ENCODE measurements at regions not wholly inside any gene's neighbourhood (a gene's known extent, or its start where the extent isn't known, plus 50 kb on each side); places are given as distances from the start of the nearest gene placed in this dataset.
A peak's percentile ranks its signal among the peaks of the same experiment; 100 is the strongest.

GRCh38 chr1:9425859-9426258 is 113.4 kb upstream of the SLC25A33 start:
- H3K4me3 ChIP-seq (replicated peaks; ENCODE audit: low read depth, low read length), result no peak overlapping the region

GRCh38 chr1:9426291-9426711 is 113.0 kb upstream of the SLC25A33 start:
- DNase-seq (ENCODE audit: low read depth), result no peak
- no peak for TF ChIP-seq CTCF (IDR thresholded peaks at IDR 0.05; ENCODE audit: low read length, missing control alignments)
- no peak overlapping the region for H3K4me3 ChIP-seq (replicated peaks; ENCODE audit: low read depth, low read length)

More at GRCh38 chr1:9425859-9426258, 113.4 kb upstream of the SLC25A33 start:
- DNase-seq (ENCODE audit: low read depth), result no peak
- no peak for TF ChIP-seq CTCF (IDR thresholded peaks at IDR 0.05; ENCODE audit: low read length, missing control alignments)

GRCh38 chr1:9427388-9427787 is 111.9 kb upstream of the SLC25A33 start:
- no peak for DNase-seq (ENCODE audit: low read depth)
- no peak for TF ChIP-seq CTCF (IDR thresholded peaks at IDR 0.05; ENCODE audit: low read length, missing control alignments)
- no peak overlapping the region for H3K4me3 ChIP-seq (replicated peaks; ENCODE audit: low read depth, low read length)

- TF ChIP-seq CTCF (IDR thresholded peaks at IDR 0.05; ENCODE audit: low read length, missing control alignments), result peak; percentile 3
- peak overlapping the region; percentile 69 for H3K4me3 ChIP-seq (replicated peaks; ENCODE audit: low read depth, low read length)
- peak; percentile 99 for DNase-seq (ENCODE audit: low read depth)
These were observed 110.5 kb upstream of the SLC25A33 start for GRCh38 chr1:9428601-9429341.

GRCh38 chr1:9429342-9429711 is 109.9 kb upstream of the SLC25A33 start:
- no peak for DNase-seq (ENCODE audit: low read depth)
- H3K4me3 ChIP-seq (replicated peaks; ENCODE audit: low read depth, low read length), result peak overlapping the region; percentile 69
- no peak for TF ChIP-seq CTCF (IDR thresholded peaks at IDR 0.05; ENCODE audit: low read length, missing control alignments)

- DNase-seq (ENCODE audit: low read depth), result no peak
- TF ChIP-seq CTCF (IDR thresholded peaks at IDR 0.05; ENCODE audit: low read length, missing control alignments), result no peak
- H3K4me3 ChIP-seq (replicated peaks; ENCODE audit: low read depth, low read length), result no peak overlapping the region
These were observed 104.8 kb upstream of the SLC25A33 start for GRCh38 chr1:9434247-9435152.
